Stimulated activated CD8-positive, alpha-beta memory T cell treated with anti-CD3 and anti-CD28 coated beads, Interleukin-7, amount 100 ng/mL, for 24 hours (primary cell): ENCODE measurements at regions not wholly inside any gene's neighbourhood (a gene's known extent, or its start where the extent isn't known, plus 50 kb on each side); places are given as distances from the start of the nearest gene placed in this dataset.
"Not testable (repeated sequence)": the region's sequence is repeated elsewhere in the genome, so short reads cannot be mapped to it uniquely, and the experiment has no call there.

Experiments
- DNase-seq: peaks from one replicate; pipeline ENCODE4 v3.0.0-alpha.2; 2020; ENCODE audit warnings: low read depth

- DNase-seq, result no peak
Observed at GRCh38 chr5:88092358-88092757, 176.3 kb downstream of the TMEM161B start.

GRCh38 chr5:88090506-88090905, 178.1 kb downstream of the TMEM161B start:
- no peak for DNase-seq

GRCh38 chr5:88089719-88090390, 178.8 kb downstream of the TMEM161B start:
- DNase-seq, result no peak

GRCh38 chr5:88085462-88085861, 183.2 kb downstream of the TMEM161B start:
- no peak for DNase-seq

GRCh38 chr5:88081877-88082276, 186.8 kb downstream of the TMEM161B start:
- DNase-seq, result no peak

- DNase-seq, result no peak
Observed at GRCh38 chr5:88063813-88064212, 204.8 kb downstream of the TMEM161B start.

GRCh38 chr5:88060194-88060593, 208.5 kb downstream of the TMEM161B start:
- no peak for DNase-seq

GRCh38 chr5:88058625-88059024, 210.0 kb downstream of the TMEM161B start:
- DNase-seq, result no peak

- not testable (repeated sequence) for DNase-seq
Observed at GRCh38 chr5:88052468-88052867, 216.2 kb downstream of the TMEM161B start.

GRCh38 chr5:88051148-88051547, 217.5 kb downstream of the TMEM161B start:
- DNase-seq, result no peak

GRCh38 chr5:88049737-88050136, 218.9 kb downstream of the TMEM161B start:
- DNase-seq, result no peak

GRCh38 chr5:88049156-88049555, 219.5 kb downstream of the TMEM161B start:
- DNase-seq, result no peak

GRCh38 chr5:88045931-88046461, 222.6 kb downstream of the TMEM161B start:
- no peak for DNase-seq

GRCh38 chr5:88045165-88045564, 223.5 kb downstream of the TMEM161B start:
- DNase-seq, result no peak

- DNase-seq, result no peak
Observed at GRCh38 chr5:88034520-88034919, 234.1 kb downstream of the TMEM161B start.

- no peak for DNase-seq
Observed at GRCh38 chr5:88033191-88033590, 235.5 kb downstream of the TMEM161B start.

- no peak for DNase-seq
Observed at GRCh38 chr5:88029011-88029410, 239.6 kb downstream of the TMEM161B start.

GRCh38 chr5:88021141-88021540, 247.5 kb downstream of the TMEM161B start:
- no peak for DNase-seq

GRCh38 chr5:88014984-88015383, 253.7 kb downstream of the TMEM161B start:
- DNase-seq, result not testable (repeated sequence)

- no peak for DNase-seq
Observed at GRCh38 chr5:88000877-88001276, 267.8 kb downstream of the TMEM161B start.

- DNase-seq, result no peak
Observed at GRCh38 chr5:87997662-87998061, 271.0 kb downstream of the TMEM161B start.

GRCh38 chr5:87966213-87966612, 302.4 kb downstream of the TMEM161B start:
- DNase-seq, result no peak

- no peak for DNase-seq
Observed at GRCh38 chr5:87954121-87954520, 314.5 kb downstream of the TMEM161B start.

GRCh38 chr5:87951661-87952060, 317.0 kb downstream of the TMEM161B start:
- no peak for DNase-seq
